NCI-H774 (cell line): ENCODE measurements at regions not wholly inside any gene's neighbourhood (a gene's known extent, or its start where the extent isn't known, plus 50 kb on each side); places are given as distances from the start of the nearest gene placed in this dataset.
"Not testable (repeated sequence)": the region's sequence is repeated elsewhere in the genome, so short reads cannot be mapped to it uniquely, and the experiment has no call there.

Experiments used
- DNase-seq: peaks from one replicate; lab custom pipeline; 2025; lab: John Stamatoyannopoulos, UW

GRCh38 chr6:147674099-147674498 lies 165.6 kb downstream of the SAMD5 start:
- DNase-seq = no peak

DNA sequence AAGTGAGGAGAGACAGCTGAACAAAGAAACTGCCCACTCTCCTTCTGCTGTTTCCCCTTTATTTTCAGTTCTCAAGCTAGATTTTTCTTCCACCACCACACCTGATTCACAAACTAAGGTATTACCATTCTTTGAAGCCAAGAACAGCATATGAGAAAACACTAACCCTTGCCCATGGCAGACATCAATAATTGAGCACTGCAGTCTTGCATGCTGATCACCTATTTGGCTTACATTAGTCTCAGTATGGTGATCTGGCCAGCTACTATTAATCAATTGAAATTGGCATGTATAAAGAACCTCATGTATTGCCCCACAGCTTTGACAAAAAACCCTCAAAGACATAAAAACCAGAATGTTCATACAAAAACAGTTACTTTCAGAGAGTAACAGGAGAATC lies 166.3 kb downstream of the SAMD5 start:
- no peak for DNase-seq

- no peak for DNase-seq
Measured at GRCh38 chr6:147675281-147675680, 166.8 kb downstream of the SAMD5 start.

GRCh38 chr6:147676495-147677199 lies 168.2 kb downstream of the SAMD5 start:
- no peak for DNase-seq

DNA sequence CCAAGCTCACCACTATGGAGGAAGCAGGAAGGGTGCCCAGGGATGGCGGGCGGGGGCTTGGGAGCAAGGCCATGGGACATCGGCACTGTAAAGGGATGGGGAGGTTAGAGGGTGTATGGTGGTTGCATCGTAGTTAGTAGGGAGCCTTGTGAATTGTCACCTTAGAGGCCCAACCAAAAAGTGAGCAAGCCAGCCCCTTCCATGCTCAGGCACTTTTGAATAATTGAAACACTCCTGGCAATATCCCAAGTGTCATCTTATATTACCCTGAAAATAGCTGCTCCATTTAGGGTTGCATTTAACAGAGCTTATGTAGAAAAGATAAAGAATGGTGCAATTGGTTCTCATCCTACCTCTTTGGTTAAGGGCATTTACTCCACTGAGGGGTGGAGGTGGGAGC lies 169.2 kb downstream of the SAMD5 start:
- no peak for DNase-seq

DNA sequence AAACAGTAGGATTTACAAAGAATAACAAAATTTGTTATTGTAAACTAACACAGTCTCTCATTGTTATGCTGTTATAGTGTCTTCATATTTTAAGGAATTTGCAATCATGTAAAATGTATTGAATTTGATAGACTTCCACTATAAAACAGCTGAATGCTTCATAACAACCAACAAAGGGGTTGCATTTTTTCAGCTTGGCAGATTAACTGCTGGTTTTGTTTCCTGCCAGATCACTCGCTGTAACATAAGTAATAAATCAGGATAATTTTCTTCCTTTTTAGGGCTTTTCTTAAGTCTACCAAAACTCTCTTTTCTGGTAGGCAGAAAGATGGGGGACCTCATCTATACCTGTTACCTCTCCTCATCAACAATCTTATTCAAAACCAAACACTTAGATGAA lies 169.8 kb downstream of the SAMD5 start:
- DNase-seq = no peak

DNA sequence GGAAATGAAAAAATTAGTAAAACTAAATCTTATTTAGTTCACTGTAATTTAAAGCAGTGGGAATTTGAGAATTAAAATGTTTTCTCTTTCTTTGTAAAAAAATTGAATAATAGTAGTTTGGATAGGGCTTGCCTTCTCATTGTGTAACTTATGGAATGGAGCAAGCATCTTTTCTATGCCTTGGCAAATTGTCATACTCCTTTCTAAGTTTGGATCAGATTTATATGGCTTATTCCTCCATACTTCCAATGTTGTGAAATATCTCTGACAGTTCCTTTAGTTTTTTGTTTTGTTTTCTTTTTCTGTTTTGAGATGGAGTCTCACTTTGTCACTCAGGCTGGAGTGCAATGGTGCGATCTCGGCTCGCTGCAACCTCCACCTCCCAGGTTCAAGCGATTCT lies 176.4 kb downstream of the SAMD5 start:
- DNase-seq = no peak

DNA sequence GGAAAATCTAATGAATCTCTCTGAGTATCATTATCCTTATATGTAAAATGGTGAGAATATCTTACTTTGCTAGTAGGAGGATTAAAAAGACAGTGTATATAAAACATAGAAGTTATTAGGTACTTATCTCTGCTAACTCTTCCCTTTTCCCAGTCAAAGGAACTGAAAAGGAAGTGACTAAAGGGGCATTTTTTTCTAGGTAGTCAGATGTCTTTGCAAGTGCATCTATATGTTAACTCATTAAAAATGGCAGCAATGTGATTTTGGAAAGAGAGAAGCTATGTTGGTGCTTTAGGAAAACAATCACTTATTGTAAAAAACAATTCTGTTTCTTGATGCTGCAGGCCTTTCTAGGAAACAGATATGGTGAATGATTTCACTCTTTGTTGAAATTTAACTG lies 180.9 kb downstream of the SAMD5 start:
- DNase-seq = no peak

- no peak for DNase-seq
Measured at GRCh38 chr6:147691446-147691845, 183.0 kb downstream of the SAMD5 start.

- peak; percentile 39 for DNase-seq
Measured at GRCh38 chr6:147693181-147693580, 184.7 kb downstream of the SAMD5 start.

DNA sequence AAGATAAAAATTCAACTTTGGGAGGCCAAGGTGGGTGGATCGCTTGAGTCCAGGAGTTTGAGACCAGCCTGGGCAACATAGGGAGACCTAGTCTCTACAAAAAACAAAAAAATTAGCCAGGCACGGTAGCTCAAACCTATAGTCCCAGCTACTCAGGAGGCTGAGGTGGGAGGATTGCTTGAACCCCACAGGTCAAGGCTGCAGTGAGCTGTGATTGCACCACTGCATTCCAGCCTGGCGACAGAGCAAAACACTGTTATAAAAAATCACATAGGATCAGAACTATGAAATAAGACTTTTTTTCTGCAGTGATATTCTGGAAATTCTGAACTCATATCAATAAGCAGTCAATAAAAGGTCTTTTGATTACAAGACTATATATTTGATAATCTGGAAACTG lies 186.1 kb downstream of the SAMD5 start:
- not testable (repeated sequence) for DNase-seq

GRCh38 chr6:147695819-147696218 lies 187.3 kb downstream of the SAMD5 start:
- no peak for DNase-seq

- DNase-seq = no peak
Measured at GRCh38 chr6:147699140-147699539, 190.7 kb downstream of the SAMD5 start.

DNA sequence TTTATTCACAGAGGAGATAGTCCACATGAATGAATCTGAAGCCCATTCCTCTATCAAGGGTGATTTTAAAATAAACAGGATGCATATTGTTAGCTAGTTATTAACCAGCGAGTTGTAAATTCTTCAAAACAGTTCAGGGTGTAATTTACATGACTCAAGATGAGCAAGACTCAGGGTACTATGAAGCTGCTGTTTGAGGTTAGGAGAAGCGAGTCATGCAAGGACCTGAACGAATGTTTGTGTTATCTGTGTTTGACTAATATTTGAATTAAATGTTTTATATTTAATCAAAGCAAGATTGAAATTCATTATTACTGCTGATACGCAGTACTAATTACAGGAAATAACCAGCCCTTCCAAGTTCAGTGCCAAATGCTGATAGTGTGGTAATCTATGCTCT lies 191.1 kb downstream of the SAMD5 start:
- DNase-seq = no peak

GRCh38 chr6:147700436-147701209 lies 192.1 kb downstream of the SAMD5 start:
- no peak for DNase-seq

DNA sequence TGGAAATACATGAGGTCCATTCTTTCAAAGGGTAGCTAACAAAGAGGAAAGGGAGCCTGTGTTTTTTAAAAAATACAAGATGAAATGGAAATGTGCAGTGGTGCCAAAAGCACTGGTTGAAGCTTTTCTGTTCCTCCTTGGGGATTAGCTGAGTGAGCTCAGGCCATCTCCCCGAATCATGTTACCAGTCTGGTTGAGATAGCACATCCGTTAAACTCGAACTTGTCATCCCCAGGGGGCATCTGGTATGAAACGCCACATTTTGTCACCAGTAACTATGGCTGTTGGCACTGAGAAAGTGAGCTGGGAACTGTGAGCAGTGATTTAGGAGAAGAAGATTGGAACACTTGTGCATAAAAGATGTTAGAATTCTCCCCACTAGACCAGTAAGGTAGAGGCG lies 196.2 kb downstream of the SAMD5 start:
- DNase-seq = no peak

DNA sequence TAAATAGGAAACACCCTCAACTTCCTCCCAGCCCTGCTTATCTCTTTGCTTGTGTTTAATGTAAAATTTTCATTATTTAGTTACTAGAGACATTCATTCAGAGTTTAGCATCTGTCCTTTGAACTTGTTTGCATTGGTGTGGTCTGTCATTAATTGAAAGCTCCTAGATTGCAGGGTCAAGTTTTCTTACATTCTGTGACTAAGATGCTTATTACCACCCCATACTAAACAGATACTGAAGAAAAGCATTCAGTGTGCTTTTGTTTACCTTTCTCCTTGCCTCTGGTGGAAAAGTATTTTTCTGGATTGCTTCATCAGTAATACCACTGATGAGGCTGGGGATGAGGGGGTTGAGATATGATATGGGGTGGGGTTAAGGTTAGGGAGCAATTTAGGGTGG lies 199.0 kb downstream of the SAMD5 start:
- no peak for DNase-seq

GRCh38 chr6:147708170-147708569 lies 199.7 kb downstream of the SAMD5 start:
- no peak for DNase-seq

GRCh38 chr6:147709396-147710272 lies 201.1 kb downstream of the SAMD5 start:
- no peak for DNase-seq

DNA sequence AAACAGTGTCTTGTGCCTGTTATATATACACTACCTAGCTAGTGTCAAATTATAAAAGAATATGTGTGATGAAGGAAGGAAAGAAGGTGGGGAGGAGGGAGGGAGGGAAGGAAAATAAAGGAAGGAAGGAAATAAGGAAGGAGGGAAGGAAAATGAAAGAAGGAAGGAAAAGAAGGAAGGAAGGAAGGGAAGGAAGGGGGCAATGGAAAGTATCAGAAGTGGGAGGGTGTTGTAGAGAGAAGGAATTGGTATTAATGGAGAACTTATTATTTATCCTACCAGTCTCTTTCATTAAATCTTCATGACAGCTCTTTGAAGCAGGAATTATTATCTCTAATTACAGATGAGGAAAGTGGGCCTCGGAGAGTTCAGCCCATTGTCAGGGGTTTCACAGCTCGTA lies 202.4 kb downstream of the SAMD5 start:
- no peak for DNase-seq

DNA sequence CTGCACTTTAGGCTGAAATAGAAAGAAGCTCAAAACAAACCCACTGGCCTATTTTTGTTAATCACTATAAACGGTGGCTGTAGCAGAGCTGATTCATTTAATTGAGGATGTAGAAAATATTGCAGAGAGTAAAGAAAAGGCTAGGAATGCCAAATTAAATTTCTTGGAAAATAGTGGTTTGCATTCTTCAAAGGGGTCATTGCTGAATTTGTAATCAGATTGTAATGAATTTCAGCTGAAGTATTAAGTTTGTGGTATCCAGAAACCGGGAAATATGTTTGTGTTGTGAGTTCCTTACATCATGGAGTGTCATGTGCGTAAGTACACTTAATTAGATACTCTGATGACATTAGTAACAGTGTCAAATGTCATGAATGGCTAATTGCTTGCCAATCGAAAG lies 203.0 kb downstream of the SAMD5 start:
- peak; percentile 12 for DNase-seq

DNA sequence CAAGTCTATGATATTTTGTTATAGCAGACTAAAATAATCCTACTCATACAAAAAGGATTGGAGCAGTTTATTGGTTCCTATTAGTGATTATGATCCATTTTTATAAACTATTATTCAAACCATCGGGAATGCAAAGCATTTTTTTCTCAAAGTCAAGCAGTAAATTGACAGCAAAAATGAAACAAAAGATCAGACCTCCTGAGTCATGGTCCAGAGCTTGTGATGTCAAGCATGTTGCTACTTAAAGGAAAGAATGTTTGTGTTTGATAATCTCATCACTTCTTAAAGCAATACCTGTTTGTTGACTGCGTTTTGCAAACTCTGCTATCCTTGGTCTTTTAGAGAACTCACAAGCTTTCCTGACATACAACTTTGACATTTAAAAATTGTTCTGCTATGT lies 204.4 kb downstream of the SAMD5 start:
- no peak for DNase-seq

GRCh38 chr6:147715035-147715434 lies 206.5 kb downstream of the SAMD5 start:
- no peak for DNase-seq
